LHCN-M2 (cell line): ENCODE measurements at regions not wholly inside any gene's neighbourhood (a gene's known extent, or its start where the extent isn't known, plus 50 kb on each side); places are given as distances from the start of the nearest gene placed in this dataset.

Source experiments
- DNase-seq: peaks from one replicate; pipeline ENCODE4 v3.0.0-alpha.2; 2012; ENCODE audit warnings: low read depth

GRCh38 chr16:86664522-86665318, 86.4 kb downstream of the FOXL1 start:
- DNase-seq, result peak; percentile 99

- DNase-seq, result no peak
Measured at GRCh38 chr16:86665319-86665675, 86.9 kb downstream of the FOXL1 start.

- no peak for DNase-seq
Measured at GRCh38 chr16:86665929-86666328, 87.6 kb downstream of the FOXL1 start.

- DNase-seq, result peak; percentile 69
Measured at GRCh38 chr16:86667035-86667434, 88.7 kb downstream of the FOXL1 start.

GRCh38 chr16:86668136-86668910, 90.0 kb downstream of the FOXL1 start:
- peak; percentile 69 for DNase-seq

- DNase-seq, result no peak
Measured at GRCh38 chr16:86669285-86669805, 91.0 kb downstream of the FOXL1 start.

GRCh38 chr16:86669937-86670749, 91.8 kb downstream of the FOXL1 start:
- DNase-seq, result peak; percentile 83

GRCh38 chr16:86670750-86671234, 92.4 kb downstream of the FOXL1 start:
- DNase-seq, result no peak

- no peak for DNase-seq
Measured at GRCh38 chr16:86671486-86672178, 93.3 kb downstream of the FOXL1 start.

GRCh38 chr16:86672179-86672863, 94.0 kb downstream of the FOXL1 start:
- DNase-seq, result no peak

GRCh38 chr16:86673090-86673955, 95.0 kb downstream of the FOXL1 start:
- DNase-seq, result no peak

GRCh38 chr16:86673956-86674453, 95.7 kb downstream of the FOXL1 start:
- no peak for DNase-seq

- DNase-seq, result peak; percentile 75
Measured at GRCh38 chr16:86676254-86676670, 97.9 kb downstream of the FOXL1 start.

- DNase-seq, result no peak
Measured at GRCh38 chr16:86679490-86679889, 101.1 kb downstream of the FOXL1 start.

- peak; percentile 85 for DNase-seq
Measured at GRCh38 chr16:86680162-86680561, 101.8 kb downstream of the FOXL1 start.

GRCh38 chr16:86680661-86681030, 102.3 kb downstream of the FOXL1 start:
- DNase-seq, result no peak

GRCh38 chr16:86681031-86681756, 102.8 kb downstream of the FOXL1 start:
- DNase-seq, result peak; percentile 33

GRCh38 chr16:86681757-86682106, 103.4 kb downstream of the FOXL1 start:
- no peak for DNase-seq
